Smooth muscle cell (in vitro differentiated cells): ENCODE measurements at regions not wholly inside any gene's neighbourhood (a gene's known extent, or its start where the extent isn't known, plus 50 kb on each side); places are given as distances from the start of the nearest gene placed in this dataset.

Source experiments
- DNase-seq: peaks from one replicate; lab custom pipeline; 2025; ENCODE audit not compliant: unreplicated experiment; lab: John Stamatoyannopoulos, UW
- H2AFZ ChIP-seq: fragments of 200-600 bp; sonication (generic); 2 replicates; pipeline ENCODE4 v1.6.0; 2016; ENCODE audit warnings: antibody characterized with exemption, low read depth, mild to moderate bottlenecking
- H3F3A ChIP-seq: fragments of 200-600 bp; sonication (generic); 2 replicates; pipeline ENCODE4 v1.6.0; 2017; ENCODE audit warnings: antibody characterized with exemption, low read depth
- H3K27ac ChIP-seq: fragments of 200-600 bp; sonication (generic); 2 replicates; pipeline ENCODE4 v1.5.1; 2016; ENCODE audit warnings: low read depth, mild to moderate bottlenecking
- H3K27me3 ChIP-seq: fragments of 200-600 bp; sonication (generic); 2 replicates; pipeline ENCODE4 v1.6.1; 2016; ENCODE audit warnings: low read depth, mild to moderate bottlenecking
- H3K36me3 ChIP-seq: fragments of 200-600 bp; sonication (generic); 2 replicates; pipeline ENCODE4 v1.5.1; 2016; ENCODE audit warnings: low read depth
- H3K4me1 ChIP-seq: fragments of 200-600 bp; sonication (generic); 2 replicates; pipeline ENCODE4 v1.5.1; 2016; ENCODE audit warnings: low read depth
- H3K4me2 ChIP-seq: fragments of 200-600 bp; sonication (generic); 2 replicates; pipeline ENCODE4 v1.6.0; 2016; ENCODE audit warnings: mild to moderate bottlenecking
- H3K4me3 ChIP-seq: fragments of 200-600 bp; sonication (generic); 2 replicates; pipeline ENCODE4 v1.5.1; 2016; ENCODE audit warnings: mild to moderate bottlenecking
- H3K79me2 ChIP-seq: fragments of 200-600 bp; sonication (generic); 2 replicates; pipeline ENCODE4 v1.6.0; 2016; ENCODE audit warnings: low read depth, mild to moderate bottlenecking
- H3K9ac ChIP-seq: fragments of 200-600 bp; sonication (generic); 2 replicates; pipeline ENCODE4 v1.6.0; 2016; ENCODE audit warnings: low read depth
- H3K9me3 ChIP-seq: fragments of 200-600 bp; sonication (generic); replicated peaks from 2 replicates; pipeline ENCODE4 v1.5.1; 2016; ENCODE audit warnings: low read depth
- H4K20me1 ChIP-seq: fragments of 200-600 bp; sonication (generic); 2 replicates; pipeline ENCODE4 v1.6.0; 2016; ENCODE audit warnings: low read depth
- WGBS: methylation state at CpG from one replicate; pipeline ENCODE4 v1.1.7; 2016; ENCODE audit warnings: low lambda C conversion rate; 5-methylcytosine and 5-hydroxymethylcytosine counted together
- TF ChIP-seq, protein P1 (sequence below): fragments of 200-600 bp; sonication (generic); IDR thresholded peaks from 2 replicates; pipeline ENCODE4 v1.5.1; 2017; ENCODE audit warnings: borderline replicate concordance, mild to moderate bottlenecking, antibody characterized with exemption; ENCODE audit not compliant: insufficient read depth, poor library complexity, severe bottlenecking

DNA sequence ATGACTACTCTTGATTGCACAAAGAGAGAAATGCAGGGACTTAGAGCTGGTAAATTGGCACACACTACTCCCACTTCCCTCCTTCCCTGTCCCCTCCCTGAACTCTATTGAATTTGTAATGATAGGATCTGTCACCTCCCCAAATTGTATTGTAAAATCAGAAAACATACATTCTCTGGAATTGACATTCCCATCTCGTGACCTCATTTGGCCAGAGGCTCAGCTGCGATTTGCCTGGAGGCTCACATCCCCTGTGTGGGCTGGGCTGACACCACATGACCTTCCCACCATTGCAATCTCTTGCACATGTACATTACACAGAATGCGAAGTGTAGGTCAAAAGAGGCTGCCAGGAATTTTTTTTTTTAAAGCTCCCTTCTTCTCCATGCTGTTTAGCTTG, 172.1 kb downstream of the MID1IP1 start:
- H4K20me1 ChIP-seq: no peaks in the 10 kb centered on the region
- no peak overlapping the region for H2AFZ ChIP-seq
- no peak overlapping the region for H3K4me2 ChIP-seq
- TF ChIP-seq, protein P1, sequence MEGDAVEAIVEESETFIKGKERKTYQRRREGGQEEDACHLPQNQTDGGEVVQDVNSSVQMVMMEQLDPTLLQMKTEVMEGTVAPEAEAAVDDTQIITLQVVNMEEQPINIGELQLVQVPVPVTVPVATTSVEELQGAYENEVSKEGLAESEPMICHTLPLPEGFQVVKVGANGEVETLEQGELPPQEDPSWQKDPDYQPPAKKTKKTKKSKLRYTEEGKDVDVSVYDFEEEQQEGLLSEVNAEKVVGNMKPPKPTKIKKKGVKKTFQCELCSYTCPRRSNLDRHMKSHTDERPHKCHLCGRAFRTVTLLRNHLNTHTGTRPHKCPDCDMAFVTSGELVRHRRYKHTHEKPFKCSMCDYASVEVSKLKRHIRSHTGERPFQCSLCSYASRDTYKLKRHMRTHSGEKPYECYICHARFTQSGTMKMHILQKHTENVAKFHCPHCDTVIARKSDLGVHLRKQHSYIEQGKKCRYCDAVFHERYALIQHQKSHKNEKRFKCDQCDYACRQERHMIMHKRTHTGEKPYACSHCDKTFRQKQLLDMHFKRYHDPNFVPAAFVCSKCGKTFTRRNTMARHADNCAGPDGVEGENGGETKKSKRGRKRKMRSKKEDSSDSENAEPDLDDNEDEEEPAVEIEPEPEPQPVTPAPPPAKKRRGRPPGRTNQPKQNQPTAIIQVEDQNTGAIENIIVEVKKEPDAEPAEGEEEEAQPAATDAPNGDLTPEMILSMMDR: no peak
- no peaks in the 10 kb centered on the region for H3K9me3 ChIP-seq
- no peak overlapping the region for H3K9ac ChIP-seq
- DNase-seq: no peak
- no peak overlapping the region for H3K27ac ChIP-seq
- no peaks in the 10 kb centered on the region for H3F3A ChIP-seq
- H3K79me2 ChIP-seq: no peaks in the 10 kb centered on the region
- no peak overlapping the region for H3K4me3 ChIP-seq
- H3K36me3 ChIP-seq: no peaks in the 10 kb centered on the region
- H3K27me3 ChIP-seq: no peaks in the 10 kb centered on the region
- H3K4me1 ChIP-seq: no peaks in the 10 kb centered on the region
- 36% methylated on average over 3 of the region's 3 CpGs for WGBS

- H3K27ac ChIP-seq: no peak overlapping the region
- DNase-seq: no peak
- H3K4me3 ChIP-seq: no peak overlapping the region
- no peaks in the 10 kb centered on the region for H3K27me3 ChIP-seq
- H3K9me3 ChIP-seq: no peaks in the 10 kb centered on the region
- H3K4me1 ChIP-seq: no peaks in the 10 kb centered on the region
- no peak overlapping the region for H2AFZ ChIP-seq
- no peaks in the 10 kb centered on the region for H4K20me1 ChIP-seq
- no peak overlapping the region for H3K4me2 ChIP-seq
- TF ChIP-seq, protein P1: no peak
- H3F3A ChIP-seq: no peaks in the 10 kb centered on the region
- WGBS: 80% methylated on average over 3 of the region's 3 CpGs
- H3K36me3 ChIP-seq: no peaks in the 10 kb centered on the region
- H3K79me2 ChIP-seq: no peaks in the 10 kb centered on the region
- no peak overlapping the region for H3K9ac ChIP-seq
Measured at GRCh38 chrX:38974542-38974941, 173.3 kb downstream of the MID1IP1 start.

- Histone ChIP-seq H3F3A (no peaks in the 10 kb centered on the region), H3K4me2 (no peak overlapping the region), H4K20me1 (no peaks in the 10 kb centered on the region), H3K9me3 (no peaks in the 10 kb centered on the region), H3K4me1 (no peaks in the 10 kb centered on the region), H2AFZ (no peak overlapping the region), H3K36me3 (no peaks in the 10 kb centered on the region), H3K4me3 (no peak overlapping the region), H3K9ac (no peak overlapping the region), H3K27ac (no peak overlapping the region), H3K27me3 (no peaks in the 10 kb centered on the region), H3K79me2 (no peaks in the 10 kb centered on the region)
- DNase-seq: no peak
- TF ChIP-seq, protein P1: no peak
Measured at GRCh38 chrX:38975368-38975942, 174.2 kb downstream of the MID1IP1 start.

DNA sequence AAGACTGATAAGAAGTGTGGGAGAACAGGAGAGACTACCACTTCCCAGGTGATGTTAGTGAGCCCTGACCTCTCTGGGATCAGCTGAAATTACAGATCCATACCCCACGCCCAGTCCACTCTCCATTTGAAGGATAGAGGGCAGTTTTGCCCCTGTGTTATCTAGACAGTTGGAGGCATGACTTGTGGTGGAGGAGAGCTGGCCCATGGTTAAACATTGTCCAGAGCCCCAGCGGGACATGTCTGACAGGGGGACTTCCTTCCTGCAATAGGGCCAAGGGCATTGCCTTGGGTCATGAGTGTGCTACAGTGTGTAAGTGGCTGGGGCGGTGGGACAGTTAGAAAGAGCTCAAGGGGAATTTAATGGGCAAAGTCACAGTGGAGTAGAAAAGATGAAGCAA, 181.1 kb downstream of the MID1IP1 start:
- Histone ChIP-seq H3K9me3 (no peaks in the 10 kb centered on the region), H3K4me3 (no peak overlapping the region), H3K27me3 (no peaks in the 10 kb centered on the region), H3K79me2 (no peaks in the 10 kb centered on the region), H3K4me1 (no peaks in the 10 kb centered on the region), H3K27ac (no peak overlapping the region), H2AFZ (no peak overlapping the region), H4K20me1 (no peaks in the 10 kb centered on the region), H3F3A (no peaks in the 10 kb centered on the region), H3K36me3 (no peaks in the 10 kb centered on the region), H3K9ac (no peak overlapping the region), H3K4me2 (no peak overlapping the region)
- 78% methylated on average over 3 of the region's 3 CpGs for WGBS
- no peak for DNase-seq
- TF ChIP-seq, protein P1: no peak
